MM.1S (cell line): ENCODE measurements at regions not wholly inside any gene's neighbourhood (a gene's known extent, or its start where the extent isn't known, plus 50 kb on each side); places are given as distances from the start of the nearest gene placed in this dataset.

Experiments
- CTCF ChIP-seq: fragments of 300-600 bp; sonication (generic); IDR thresholded peaks from 2 replicates; pipeline ENCODE4 v1.5.1; 2016; ENCODE audit warnings: antibody characterized with exemption, low read length, mixed read lengths
- EZH2 ChIP-seq: fragments of 300-600 bp; sonication (generic); optimal IDR thresholded peaks from 2 replicates; pipeline ENCODE3; 2017; ENCODE audit warnings: low read depth, mild to moderate bottlenecking, antibody characterized with exemption, low read length, mixed read lengths
- EZH2phosphoT487 ChIP-seq: fragments of 300-600 bp; sonication (generic); IDR thresholded peaks from 2 replicates; pipeline ENCODE4 v1.6.1; 2018; ENCODE audit warnings: antibody characterized with exemption, low read length

- TF ChIP-seq CTCF, result no peak
- no peak for TF ChIP-seq EZH2
- TF ChIP-seq EZH2phosphoT487, result no peak
These were observed 117.7 kb downstream of the SPTSSA start for GRCh38 chr14:34344318-34344717.
